ENCODE measurements at regions not wholly inside any gene's neighbourhood (a gene's known extent, or its start where the extent isn't known, plus 50 kb on each side); places are given as distances from the start of the nearest gene placed in this dataset.
A peak's percentile ranks its signal among the peaks of the same experiment; 100 is the strongest.

- Mint-ChIP-seq H3K4me3 (no peak overlapping the region), H3K9me3 (peaks cover 3% of the 10 kb centered on the region), H3K27me3 (ENCODE audit: low read depth) (no peaks in the 10 kb centered on the region)
These were observed 83.7 kb upstream of the FAM9C start for GRCh38 chrX:13128104-13128503.

GRCh38 chrX:13126775-13127174, 82.4 kb upstream of the FAM9C start:
- no peaks in the 10 kb centered on the region for H3K36me3 Mint-ChIP-seq (ENCODE audit: low read depth)
- peaks cover 47% of the 10 kb centered on the region for H3K4me1 Mint-ChIP-seq
- no peak overlapping the region for H3K4me3 Mint-ChIP-seq
- no peak for DNase-seq (ENCODE audit: low read depth, low spot score)
- no peak for TF ChIP-seq CTCF (conservative IDR thresholded peaks at IDR 0.05)
- H3K9me3 Mint-ChIP-seq = peaks cover 2% of the 10 kb centered on the region
- no peaks in the 10 kb centered on the region for H3K27me3 Mint-ChIP-seq (ENCODE audit: low read depth)
- H3K27ac Mint-ChIP-seq (ENCODE audit: unreplicated experiment) = no peak overlapping the region

More at GRCh38 chrX:13128104-13128503, 83.7 kb upstream of the FAM9C start:
- no peak for DNase-seq (ENCODE audit: low read depth, low spot score)
- peaks cover 46% of the 10 kb centered on the region for H3K4me1 Mint-ChIP-seq
- H3K36me3 Mint-ChIP-seq (ENCODE audit: low read depth) = no peaks in the 10 kb centered on the region
- no peak for TF ChIP-seq CTCF (conservative IDR thresholded peaks at IDR 0.05)
- no peak overlapping the region for H3K27ac Mint-ChIP-seq (ENCODE audit: unreplicated experiment)

GRCh38 chrX:13125188-13125587, 80.8 kb upstream of the FAM9C start:
- H3K27me3 Mint-ChIP-seq (ENCODE audit: low read depth) = no peaks in the 10 kb centered on the region
- peak overlapping the region; percentile 88 for H3K27ac Mint-ChIP-seq (ENCODE audit: unreplicated experiment)
- H3K9me3 Mint-ChIP-seq = no peaks in the 10 kb centered on the region
- no peak for TF ChIP-seq CTCF (conservative IDR thresholded peaks at IDR 0.05)
- H3K36me3 Mint-ChIP-seq (ENCODE audit: low read depth) = no peaks in the 10 kb centered on the region
- H3K4me1 Mint-ChIP-seq = peaks cover 33% of the 10 kb centered on the region
- no peak overlapping the region for H3K4me3 Mint-ChIP-seq
- DNase-seq (ENCODE audit: low read depth, low spot score) = no peak

DNA sequence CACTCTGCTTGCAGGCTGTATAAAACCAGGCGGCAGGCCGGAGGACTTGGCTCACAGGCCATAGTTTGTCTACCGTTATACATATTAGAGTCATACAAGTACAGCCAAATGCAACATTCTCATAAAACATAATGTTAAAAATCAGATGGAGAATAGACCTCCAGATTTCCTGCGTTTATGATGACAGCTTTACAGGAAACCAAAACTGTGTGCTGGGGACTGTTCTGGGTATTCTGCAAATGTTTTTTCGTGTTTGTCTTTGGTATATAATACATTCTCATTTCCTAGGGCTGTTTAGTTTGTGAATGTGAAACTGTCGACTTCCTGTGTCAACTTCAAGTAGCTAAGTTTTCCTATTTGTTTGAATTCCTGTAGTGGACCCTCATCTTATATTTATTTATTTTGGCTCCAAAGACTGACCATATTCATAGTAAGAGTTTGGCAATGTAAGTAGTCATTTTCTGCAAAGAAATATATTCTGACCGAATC, 79.5 kb upstream of the FAM9C start:
- H3K27ac Mint-ChIP-seq (ENCODE audit: unreplicated experiment) = no peak overlapping the region
- H3K4me3 Mint-ChIP-seq = peak overlapping the region; percentile 24
- H3K4me1 Mint-ChIP-seq = peaks cover 36% of the 10 kb centered on the region
- TF ChIP-seq CTCF (conservative IDR thresholded peaks at IDR 0.05) = no peak
- H3K9me3 Mint-ChIP-seq = no peaks in the 10 kb centered on the region
- DNase-seq (ENCODE audit: low read depth, low spot score) = no peak
- no peaks in the 10 kb centered on the region for H3K36me3 Mint-ChIP-seq (ENCODE audit: low read depth)
- no peaks in the 10 kb centered on the region for H3K27me3 Mint-ChIP-seq (ENCODE audit: low read depth)

GRCh38 chrX:13123247-13123856, 78.9 kb upstream of the FAM9C start:
- H3K4me3 Mint-ChIP-seq = no peak overlapping the region

More at GRCh38 chrX:13123247-13123856, 78.9 kb upstream of the FAM9C start:
- Mint-ChIP-seq H3K4me1 (peaks cover 36% of the 10 kb centered on the region), H3K9me3 (no peaks in the 10 kb centered on the region), H3K36me3 (ENCODE audit: low read depth) (no peaks in the 10 kb centered on the region), H3K27me3 (ENCODE audit: low read depth) (no peaks in the 10 kb centered on the region), H3K27ac (ENCODE audit: unreplicated experiment) (no peak overlapping the region)
- no peak for TF ChIP-seq CTCF (conservative IDR thresholded peaks at IDR 0.05)
- DNase-seq (ENCODE audit: low read depth, low spot score) = no peak
